NT2/D1 (cell line): ENCODE measurements at regions not wholly inside any gene's neighbourhood (a gene's known extent, or its start where the extent isn't known, plus 50 kb on each side); places are given as distances from the start of the nearest gene placed in this dataset.

Experiments used
- SUZ12 ChIP-seq: IDR thresholded peaks from 2 replicates; pipeline ENCODE4 v1.6.1; 2011; ENCODE audit not compliant: insufficient read length, insufficient read depth; ENCODE audit errors: extremely low read depth
- YY1 ChIP-seq: IDR thresholded peaks from 2 replicates; pipeline ENCODE4 v1.6.1; 2011; ENCODE audit not compliant: insufficient read length, insufficient read depth
- ZNF274 ChIP-seq: IDR thresholded peaks from 2 replicates; pipeline ENCODE4 v1.6.1; 2011; ENCODE audit warnings: mild to moderate bottlenecking, low read depth, low read length

GRCh38 chr11:38438091-38438490, 1840.1 kb upstream of the RAG2 start:
- TF ChIP-seq YY1 (no peak), ZNF274 (no peak), SUZ12 (no peak)
